ENCODE measurements at regions not wholly inside any gene's neighbourhood (a gene's known extent, or its start where the extent isn't known, plus 50 kb on each side); places are given as distances from the start of the nearest gene placed in this dataset.
"Not testable (repeated sequence)": the region's sequence is repeated elsewhere in the genome, so short reads cannot be mapped to it uniquely, and the experiment has no call there.

- no peak for DNase-seq (ENCODE audit: low spot score)
Observed at GRCh38 chr4:103853627-103854026, 133.8 kb upstream of the TACR3 start.

- DNase-seq (ENCODE audit: low spot score): no peak
Observed at GRCh38 chr4:103853146-103853545, 133.4 kb upstream of the TACR3 start.

GRCh38 chr4:103845075-103845474 lies 125.3 kb upstream of the TACR3 start:
- DNase-seq (ENCODE audit: low spot score): no peak

GRCh38 chr4:103842637-103843239 lies 123.0 kb upstream of the TACR3 start:
- no peak for DNase-seq (ENCODE audit: low spot score)

- no peak for DNase-seq (ENCODE audit: low spot score)
Observed at GRCh38 chr4:103842076-103842475, 122.3 kb upstream of the TACR3 start.

- not testable (repeated sequence) for DNase-seq (ENCODE audit: low spot score)
Observed at GRCh38 chr4:103810308-103810707, 90.5 kb upstream of the TACR3 start.

GRCh38 chr4:103802766-103803165 lies 83.0 kb upstream of the TACR3 start:
- no peak for DNase-seq (ENCODE audit: low spot score)

- no peak for DNase-seq (ENCODE audit: low spot score)
Observed at GRCh38 chr4:103787057-103787456, 67.3 kb upstream of the TACR3 start.

- DNase-seq (ENCODE audit: low spot score): no peak
Observed at GRCh38 chr4:103786593-103786992, 66.8 kb upstream of the TACR3 start.

- peak; percentile 57 for DNase-seq (ENCODE audit: low spot score)
Observed at GRCh38 chr4:103786014-103786413, 66.2 kb upstream of the TACR3 start.

- DNase-seq (ENCODE audit: low spot score): peak; percentile 6
Observed at GRCh38 chr4:103778221-103778620, 58.4 kb upstream of the TACR3 start.

GRCh38 chr4:103774326-103774825 lies 54.6 kb upstream of the TACR3 start:
- DNase-seq (ENCODE audit: low spot score): no peak

- peak; percentile 14 for DNase-seq (ENCODE audit: low spot score)
Observed at GRCh38 chr4:103773691-103774231, 54.0 kb upstream of the TACR3 start.

Measured in iPS-NIHi11 (cell line).